BLaER1 treated with 17β-estradiol and CSF1 and Interleukin-3, amounts not matched to agents 10 nM and 100 nM (cell line): ENCODE measurements at regions not wholly inside any gene's neighbourhood (a gene's known extent, or its start where the extent isn't known, plus 50 kb on each side); places are given as distances from the start of the nearest gene placed in this dataset.

Experiments
- H3K27ac ChIP-seq, 11 experiments: shearing (Covaris generic); formaldehyde crosslinking; 2 replicates each; pipeline ENCODE4 v1.8.1; 2022
- H3K27me3 ChIP-seq, 11 experiments: shearing (Covaris generic); formaldehyde crosslinking; 2 replicates each; pipeline ENCODE4 v1.8.1; 2022
- H3K36me3 ChIP-seq, 11 experiments: shearing (Covaris generic); formaldehyde crosslinking; 2 replicates each; pipeline ENCODE4 v1.8.1; 2022
- H3K4me1 ChIP-seq, 10 experiments: shearing (Covaris generic); formaldehyde crosslinking; 2 replicates each; pipeline ENCODE4 v1.8.1; 2022
- H3K4me2 ChIP-seq, 11 experiments: shearing (Covaris generic); formaldehyde crosslinking; 2 replicates each; pipeline ENCODE4 v1.8.1; 2022
- H3K4me3 ChIP-seq, 10 experiments: shearing (Covaris generic); formaldehyde crosslinking; 2 replicates each; pipeline ENCODE4 v1.8.1; 2022
- H3K9ac ChIP-seq, 11 experiments: shearing (Covaris generic); formaldehyde crosslinking; 2 replicates each; pipeline ENCODE4 v1.8.1; 2022
- H3K9me3 ChIP-seq, 11 experiments: shearing (Covaris generic); formaldehyde crosslinking; replicated peaks in 1 of 11; 2 replicates each; pipeline ENCODE4 v1.8.1; 2022
- H4K20me1 ChIP-seq, 11 experiments: shearing (Covaris generic); formaldehyde crosslinking; 2 replicates each; pipeline ENCODE4 v1.8.1; 2022
- Cebpa-rat ChIP-seq, 11 experiments: shearing (Covaris generic); IDR thresholded peaks; 2 replicates each; pipeline ENCODE4 v1.8.1; 2022

GRCh38 chr14:54117396-54117795, 160.8 kb upstream of the BMP4 start:
- Histone ChIP-seq H3K4me3 (no peak overlapping the region), H3K27me3 (no peaks in the 10 kb centered on the region), H3K9ac (no peak overlapping the region), H3K27ac (no peak overlapping the region), H4K20me1 (no peaks in the 10 kb centered on the region), H3K4me2 (no peak overlapping the region), H3K9me3 (no peaks in the 10 kb centered on the region), H3K4me1 (no peaks in the 10 kb centered on the region), H3K36me3 (no peaks in the 10 kb centered on the region)
- TF ChIP-seq Cebpa-rat (IDR thresholded peaks at IDR 0.05): no peak

GRCh38 chr14:54117924-54118323, 161.3 kb upstream of the BMP4 start:
- Histone ChIP-seq H4K20me1 (no peaks in the 10 kb centered on the region), H3K27me3 (no peaks in the 10 kb centered on the region), H3K9me3 (no peaks in the 10 kb centered on the region), H3K4me2 (no peak overlapping the region), H3K9ac (no peak overlapping the region), H3K27ac (no peak overlapping the region), H3K4me3 (no peak overlapping the region), H3K4me1 (no peaks in the 10 kb centered on the region), H3K36me3 (no peaks in the 10 kb centered on the region)
- TF ChIP-seq Cebpa-rat (IDR thresholded peaks at IDR 0.05): no peak

- TF ChIP-seq Cebpa-rat (IDR thresholded peaks at IDR 0.05): no peak
- no peak overlapping the region for H3K4me3 ChIP-seq
- no peak overlapping the region for H3K4me2 ChIP-seq
- H3K27ac ChIP-seq: no peak overlapping the region
- H3K9ac ChIP-seq: no peak overlapping the region
- no peaks in the 10 kb centered on the region for H4K20me1 ChIP-seq
- H3K36me3 ChIP-seq: no peaks in the 10 kb centered on the region
- H3K4me1 ChIP-seq: no peaks in the 10 kb centered on the region
- no peaks in the 10 kb centered on the region for H3K27me3 ChIP-seq
- H3K9me3 ChIP-seq: no peaks in the 10 kb centered on the region
Observed at GRCh38 chr14:54120260-54120659, 163.6 kb upstream of the BMP4 start.

- Histone ChIP-seq H3K27me3 (no peaks in the 10 kb centered on the region), H3K27ac (no peak overlapping the region), H3K4me1 (no peaks in the 10 kb centered on the region), H3K4me3 (no peak overlapping the region), H3K4me2 (no peak overlapping the region), H4K20me1 (no peaks in the 10 kb centered on the region), H3K9ac (no peak overlapping the region), H3K9me3 (no peaks in the 10 kb centered on the region), H3K36me3 (no peaks in the 10 kb centered on the region)
- no peak for TF ChIP-seq Cebpa-rat (IDR thresholded peaks at IDR 0.05)
Observed at GRCh38 chr14:54121466-54122027, 164.9 kb upstream of the BMP4 start.

GRCh38 chr14:54123841-54124240, 167.2 kb upstream of the BMP4 start:
- no peak overlapping the region for H3K4me2 ChIP-seq
- H3K27me3 ChIP-seq: no peaks in the 10 kb centered on the region
- no peak for TF ChIP-seq Cebpa-rat (IDR thresholded peaks at IDR 0.05)
- H3K4me1 ChIP-seq: no peaks in the 10 kb centered on the region
- no peak overlapping the region for H3K4me3 ChIP-seq
- no peak overlapping the region for H3K27ac ChIP-seq
- H3K9ac ChIP-seq: no peak overlapping the region
- peaks cover 0 to under 1% (median 0%) of the 10 kb centered on the region in 11 experiments; a peak in 1 of 22 replicates for H3K9me3 ChIP-seq
- H4K20me1 ChIP-seq: no peaks in the 10 kb centered on the region
- H3K36me3 ChIP-seq: no peaks in the 10 kb centered on the region

- Histone ChIP-seq H3K36me3 (no peaks in the 10 kb centered on the region), H3K27ac (no peak overlapping the region), H3K4me3 (no peak overlapping the region), H3K4me1 (no peaks in the 10 kb centered on the region), H3K9me3 (peaks cover 0 to 7% (median 0%) of the 10 kb centered on the region in 11 experiments; a peak in 1 of 22 replicates), H3K27me3 (no peaks in the 10 kb centered on the region), H3K9ac (no peak overlapping the region), H4K20me1 (no peaks in the 10 kb centered on the region), H3K4me2 (no peak overlapping the region)
- TF ChIP-seq Cebpa-rat (IDR thresholded peaks at IDR 0.05): no peak
Observed at GRCh38 chr14:54125109-54125508, 168.5 kb upstream of the BMP4 start.

GRCh38 chr14:54126947-54127346, 170.3 kb upstream of the BMP4 start:
- Histone ChIP-seq H3K27ac (no peak overlapping the region), H3K9me3 (peaks cover 0 to 7% (median 0%) of the 10 kb centered on the region in 11 experiments; a peak in 1 of 22 replicates), H3K36me3 (no peaks in the 10 kb centered on the region), H3K9ac (no peak overlapping the region), H3K4me3 (no peak overlapping the region), H4K20me1 (no peaks in the 10 kb centered on the region), H3K4me1 (no peaks in the 10 kb centered on the region), H3K4me2 (no peak overlapping the region), H3K27me3 (no peaks in the 10 kb centered on the region)
- no peak for TF ChIP-seq Cebpa-rat (IDR thresholded peaks at IDR 0.05)

- Histone ChIP-seq H3K9ac (no peak overlapping the region), H4K20me1 (no peaks in the 10 kb centered on the region), H3K36me3 (no peaks in the 10 kb centered on the region), H3K4me2 (no peak overlapping the region), H3K27ac (no peak overlapping the region), H3K4me3 (no peak overlapping the region), H3K9me3 (peaks cover 0 to 7% (median 0%) of the 10 kb centered on the region in 11 experiments; a peak in 1 of 22 replicates), H3K4me1 (peaks cover 0 to 4% (median 3%) of the 10 kb centered on the region in 10 experiments; a peak in 6 of 20 replicates), H3K27me3 (no peaks in the 10 kb centered on the region)
- TF ChIP-seq Cebpa-rat (IDR thresholded peaks at IDR 0.05): no peak
Observed at GRCh38 chr14:54127526-54127925, 170.9 kb upstream of the BMP4 start.

- H3K27ac ChIP-seq: no peak overlapping the region
- H4K20me1 ChIP-seq: no peaks in the 10 kb centered on the region
- no peak overlapping the region for H3K4me2 ChIP-seq
- H3K36me3 ChIP-seq: no peaks in the 10 kb centered on the region
- H3K9me3 ChIP-seq: peaks cover 0 to 7% (median 0%) of the 10 kb centered on the region in 11 experiments; a peak in 1 of 22 replicates
- peaks cover 0 to 11% (median 4%) of the 10 kb centered on the region in 10 experiments; a peak in 6 of 20 replicates for H3K4me1 ChIP-seq
- no peak for TF ChIP-seq Cebpa-rat (IDR thresholded peaks at IDR 0.05)
- H3K9ac ChIP-seq: no peak overlapping the region
- H3K27me3 ChIP-seq: no peaks in the 10 kb centered on the region
- no peak overlapping the region for H3K4me3 ChIP-seq
Observed at GRCh38 chr14:54129850-54130640, 173.4 kb upstream of the BMP4 start.
